RPMI7951 (cell line): ENCODE measurements at regions not wholly inside any gene's neighbourhood (a gene's known extent, or its start where the extent isn't known, plus 50 kb on each side); places are given as distances from the start of the nearest gene placed in this dataset.

Experiments
- DNase-seq: peaks from one replicate; pipeline ENCODE4 v3.0.0-alpha.2; 2012; ENCODE audit warnings: low read depth

DNA sequence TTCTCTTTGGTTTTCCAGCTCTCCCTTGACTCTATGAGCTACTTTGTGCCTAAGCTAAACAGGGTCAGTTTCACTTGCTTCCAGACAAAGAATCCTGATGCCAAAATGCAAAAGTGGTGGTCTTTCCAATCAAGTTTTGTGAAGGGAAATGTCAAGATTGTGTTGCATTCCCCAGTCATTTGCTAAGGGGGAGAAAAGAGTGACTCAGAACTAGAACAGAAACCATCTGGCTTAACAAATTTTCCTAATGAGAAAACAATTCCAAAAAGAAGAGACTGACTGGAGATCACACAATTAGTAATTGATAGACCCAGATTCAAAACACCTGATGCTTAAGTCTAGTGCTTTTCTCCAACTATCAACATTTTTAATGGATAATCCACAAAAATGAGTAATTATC is 235.1 kb upstream of the DIO2 start:
- no peak for DNase-seq

DNA sequence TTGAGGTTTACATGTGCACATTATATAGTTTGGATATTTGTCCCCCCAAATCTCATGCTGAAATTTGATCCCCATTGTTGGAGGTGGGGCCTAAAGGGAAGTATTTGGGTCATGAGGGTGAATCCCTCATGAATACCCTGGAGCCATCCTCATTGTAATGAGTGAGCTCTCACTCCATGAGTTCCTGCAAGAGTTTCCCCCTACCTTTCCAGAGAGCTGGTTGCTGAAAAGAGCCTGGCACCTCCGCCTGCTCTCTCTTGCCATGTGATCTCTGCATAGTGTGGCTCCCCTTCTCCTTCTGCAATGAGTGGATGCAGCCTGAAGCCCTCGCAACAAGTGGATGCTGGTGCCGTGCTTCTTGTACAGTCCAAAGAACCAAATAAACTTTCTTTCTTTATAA is 234.3 kb upstream of the DIO2 start:
- no peak for DNase-seq

DNA sequence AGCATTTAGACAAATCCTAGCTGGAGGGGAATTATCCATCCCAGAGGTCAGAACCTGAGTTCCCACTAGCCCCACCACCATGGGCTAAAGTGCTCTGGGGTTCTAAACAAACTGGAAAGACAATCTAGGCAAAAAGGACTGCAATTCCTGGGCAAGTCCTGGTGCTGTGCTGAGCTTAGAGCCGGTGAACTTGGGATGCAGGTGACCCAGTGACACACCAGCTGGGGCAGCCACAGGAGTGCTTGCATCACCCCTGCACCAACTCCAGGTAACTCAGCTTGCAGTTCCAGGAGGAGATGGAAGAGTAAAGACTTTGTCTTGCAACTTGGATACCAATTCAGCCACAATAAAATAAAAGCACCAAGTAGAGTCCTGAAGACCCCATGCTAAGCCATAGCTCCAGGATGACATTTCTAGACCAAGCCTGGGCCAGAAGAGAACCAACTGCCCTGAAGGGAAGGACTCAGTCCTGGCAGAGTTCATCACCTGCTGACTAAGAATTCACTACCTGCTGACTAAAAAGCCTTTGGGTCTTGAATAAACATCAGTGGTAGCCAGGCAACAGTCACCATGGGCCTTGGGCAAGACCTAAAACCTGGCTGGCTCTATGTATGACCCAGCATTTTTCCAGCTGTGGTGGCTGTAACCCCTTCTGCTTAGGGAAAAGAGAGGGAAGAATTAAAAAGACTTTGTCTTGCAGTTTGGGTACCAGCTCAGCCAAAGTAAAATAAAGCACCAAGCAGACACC is 223.4 kb upstream of the DIO2 start:
- peak; percentile 22 for DNase-seq

DNA sequence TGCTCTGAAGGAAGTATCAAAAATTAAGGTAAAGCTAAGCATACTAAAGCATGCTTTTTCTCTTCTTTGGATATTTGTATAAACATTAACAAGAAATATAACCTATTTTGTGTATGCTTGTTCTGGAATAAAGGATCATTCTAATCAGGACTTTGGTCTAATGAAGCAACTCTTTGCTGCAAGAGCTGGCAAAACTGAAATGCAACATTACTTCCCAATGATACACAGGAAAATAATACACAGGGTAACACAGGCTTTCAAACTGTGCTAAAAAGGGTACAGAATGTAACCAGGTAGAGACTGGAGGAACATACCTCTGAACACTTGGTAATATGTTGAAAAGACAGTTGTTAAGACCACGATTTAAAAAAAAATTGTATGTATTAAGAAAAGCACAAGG is 222.5 kb upstream of the DIO2 start:
- no peak for DNase-seq

DNA sequence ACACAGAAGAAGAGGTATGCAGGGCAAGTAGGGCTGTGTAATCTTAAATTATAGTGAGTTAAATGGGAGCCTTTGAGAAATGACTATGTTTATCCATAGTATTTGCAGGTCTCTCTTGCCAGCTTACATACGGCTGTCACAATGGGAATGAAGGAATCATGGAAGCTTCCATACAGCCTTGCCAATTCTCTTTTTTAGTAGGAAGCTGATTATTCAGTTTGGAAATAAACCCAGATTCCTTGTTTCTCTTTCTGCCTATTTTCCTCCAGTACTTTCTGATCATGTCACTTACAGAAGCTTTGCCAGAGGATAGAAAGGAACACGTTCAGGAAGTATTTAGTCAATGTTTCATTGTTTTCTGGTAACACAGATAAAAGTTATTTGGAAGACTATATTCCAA is 217.4 kb upstream of the DIO2 start:
- no peak for DNase-seq

DNA sequence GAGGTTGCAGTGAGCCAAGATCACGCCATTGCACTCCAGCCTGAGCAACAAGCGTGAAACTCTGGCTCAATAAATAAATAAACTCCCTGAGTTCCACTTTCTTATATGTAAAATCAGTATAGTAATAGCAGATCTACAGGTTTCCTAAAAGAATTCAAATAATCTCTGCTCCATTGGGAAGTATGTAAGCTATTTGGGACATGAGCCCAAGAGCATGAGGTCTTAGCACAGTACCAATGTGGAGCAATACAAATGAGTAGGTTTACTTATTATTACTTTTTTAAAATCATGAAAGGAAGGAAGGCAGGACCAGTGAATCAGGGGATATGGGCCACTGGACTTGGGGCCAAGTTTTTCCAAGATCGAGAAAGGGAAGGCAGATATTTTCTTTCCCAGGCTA is 216.9 kb upstream of the DIO2 start:
- no peak for DNase-seq

DNA sequence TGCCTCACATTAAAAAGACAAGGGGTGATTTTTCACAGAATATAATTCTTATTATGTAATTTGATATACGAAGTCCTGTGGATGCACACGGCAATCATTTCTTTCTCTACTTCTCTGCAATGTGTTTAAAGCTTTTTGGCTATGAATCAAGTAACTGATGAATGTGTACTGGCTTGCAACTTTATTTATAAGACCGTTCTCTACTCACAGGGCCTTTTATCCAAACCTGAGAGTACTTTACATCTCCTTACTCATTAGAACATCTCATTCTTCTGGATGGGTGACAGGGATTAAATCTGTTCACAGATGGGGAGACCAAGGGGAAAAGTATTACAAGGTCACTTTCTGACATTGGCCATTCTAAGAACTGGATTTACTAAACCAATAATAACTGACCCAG is 215.8 kb upstream of the DIO2 start:
- DNase-seq: no peak

DNA sequence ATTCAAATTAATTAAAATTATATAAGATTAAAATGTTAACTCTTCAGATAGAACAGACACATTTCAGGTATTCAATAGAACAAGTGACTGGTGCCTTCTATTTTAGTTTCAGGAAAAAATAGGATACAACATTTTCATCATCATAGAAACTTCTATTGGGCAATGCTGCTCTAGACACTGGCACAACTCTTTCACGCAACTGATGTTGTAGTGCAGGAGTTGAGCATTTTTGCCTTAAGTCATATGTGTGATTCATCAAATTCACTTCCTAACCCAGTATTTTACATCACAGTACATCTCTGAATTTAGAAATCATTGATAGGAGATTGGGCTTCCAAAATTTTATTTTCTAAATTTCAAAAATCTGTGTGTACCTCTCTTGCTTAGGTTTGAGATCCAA is 215.4 kb upstream of the DIO2 start:
- peak; percentile 29 for DNase-seq

DNA sequence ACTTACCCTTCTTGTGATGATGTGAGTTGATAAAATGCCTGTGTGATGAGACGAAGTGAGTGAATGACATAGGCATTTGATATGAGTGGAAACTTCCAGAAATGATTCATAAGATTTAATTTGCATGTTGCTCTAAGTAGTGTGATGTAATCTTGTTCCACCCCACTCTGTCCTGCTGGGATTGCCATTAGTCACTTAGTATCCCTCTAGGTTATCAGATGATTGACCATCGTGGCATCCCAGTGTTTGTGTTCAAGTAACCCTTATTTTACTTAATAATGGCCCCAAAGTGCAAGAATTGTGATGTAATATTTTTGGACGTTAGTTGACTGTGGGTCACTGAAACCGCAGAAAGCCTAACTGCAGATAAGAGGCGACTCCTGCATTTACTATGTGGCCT is 214.4 kb upstream of the DIO2 start:
- DNase-seq: peak; percentile 87

DNA sequence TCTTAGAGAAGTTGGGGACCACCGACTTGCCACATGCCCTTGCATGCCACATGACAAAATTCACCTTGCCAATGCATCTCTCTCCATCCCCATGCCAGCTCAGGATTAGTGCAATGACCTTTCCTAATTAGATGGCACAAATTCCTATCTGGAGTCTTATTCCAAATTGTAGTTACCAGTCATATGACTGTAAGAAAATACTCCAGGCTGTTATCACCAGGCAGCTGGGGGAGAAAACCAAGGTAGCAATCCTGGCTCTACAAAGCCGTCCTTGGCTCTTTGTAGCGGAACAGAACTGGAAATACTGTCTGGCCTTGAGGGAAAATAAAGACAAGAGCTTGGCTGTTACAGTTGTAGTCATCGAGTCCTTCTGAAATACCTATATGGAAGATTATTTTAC is 208.5 kb upstream of the DIO2 start:
- no peak for DNase-seq

DNA sequence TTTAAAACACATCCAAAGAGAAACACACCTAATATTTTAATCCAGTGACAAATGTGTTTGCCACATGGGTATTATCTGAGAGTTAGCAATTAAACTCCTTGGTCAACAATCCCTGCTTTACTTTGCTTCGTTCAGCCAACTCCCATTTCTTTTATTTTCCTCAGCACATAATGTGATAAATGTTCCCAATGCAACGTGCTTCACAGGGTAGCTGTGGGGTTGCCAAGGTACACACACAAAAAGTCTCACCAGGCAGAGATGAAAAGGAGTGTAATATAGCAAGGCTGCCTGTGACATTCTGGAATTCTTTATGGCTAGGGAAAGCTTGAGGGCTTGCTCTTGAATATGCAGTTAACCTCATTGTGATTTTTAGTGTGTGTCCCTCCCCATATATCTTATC is 208.0 kb upstream of the DIO2 start:
- no peak for DNase-seq

DNA sequence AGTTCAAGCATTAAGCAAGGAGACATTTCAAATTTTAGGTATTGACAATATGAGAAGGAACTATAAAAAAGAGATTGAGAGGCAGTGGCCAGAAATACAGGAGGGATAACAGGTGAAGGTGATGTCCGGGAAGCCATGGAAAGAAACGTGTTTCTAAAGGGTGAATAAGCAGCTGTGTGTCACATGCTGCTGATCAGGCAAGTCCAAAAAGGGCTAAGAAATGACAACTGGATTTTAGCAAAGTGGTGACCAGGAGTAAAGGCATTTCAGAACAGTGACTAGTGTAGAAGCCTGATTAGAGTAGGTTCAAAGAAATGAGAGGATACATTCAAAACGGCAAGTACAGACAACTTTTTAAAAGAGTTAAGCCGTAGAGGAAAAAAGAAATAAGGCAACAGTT is 204.3 kb upstream of the DIO2 start:
- no peak for DNase-seq

DNA sequence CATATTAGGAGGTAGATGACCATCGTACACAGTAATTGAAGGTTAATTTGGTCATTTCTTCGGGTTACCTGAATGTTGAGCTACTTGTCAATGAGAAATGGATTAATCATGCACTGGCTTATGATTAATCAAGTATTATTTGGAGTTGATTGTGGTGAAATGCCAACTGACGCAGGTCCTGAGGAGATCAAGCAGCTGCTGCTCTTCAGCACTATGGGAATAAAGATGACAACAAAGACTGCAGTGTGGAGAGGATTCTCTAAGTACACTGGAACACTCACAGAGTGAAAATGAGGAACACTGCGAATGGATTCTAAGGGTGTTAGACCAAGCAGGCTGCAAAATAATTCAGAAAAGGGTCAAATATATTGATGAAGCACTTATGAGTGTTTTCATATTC is 202.8 kb upstream of the DIO2 start:
- no peak for DNase-seq

DNA sequence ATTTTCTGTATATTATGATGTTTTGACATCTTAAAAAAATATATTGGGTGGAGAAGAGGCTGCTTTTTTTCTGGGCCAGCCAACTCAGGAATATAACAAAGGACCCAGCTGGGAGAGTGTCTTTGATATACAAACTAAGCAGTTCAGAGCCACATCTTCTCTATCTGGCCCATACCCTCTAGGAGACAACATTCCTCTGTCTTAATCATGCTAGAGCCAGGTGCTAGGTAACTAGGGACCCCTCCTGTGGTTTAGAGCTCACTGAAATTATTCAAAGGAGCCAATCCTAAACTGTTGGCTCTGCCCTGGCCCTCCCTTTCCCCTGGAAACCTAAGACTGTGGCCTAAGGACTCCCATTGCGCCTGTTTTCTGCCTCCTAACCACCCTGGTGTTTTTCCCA is 193.1 kb upstream of the DIO2 start:
- no peak for DNase-seq

DNA sequence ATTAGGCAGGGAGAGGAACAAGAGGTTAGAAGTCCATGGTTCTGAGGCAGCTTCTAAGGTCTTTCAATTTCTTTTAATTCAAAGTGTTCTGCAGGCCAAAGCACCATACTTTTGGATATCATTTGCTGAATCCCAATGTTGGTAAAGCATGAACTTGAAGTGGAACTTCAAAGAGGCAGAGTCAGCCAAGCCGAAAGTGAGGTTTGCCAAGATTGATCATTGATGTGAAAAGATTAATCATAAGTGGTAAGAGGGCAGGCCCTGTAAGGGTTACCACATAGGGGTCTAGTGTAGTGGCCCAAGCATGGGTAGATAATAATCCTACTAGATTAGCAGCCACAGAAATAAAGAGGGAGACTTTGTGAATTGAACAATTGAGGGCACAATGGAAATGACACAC is 191.7 kb upstream of the DIO2 start:
- DNase-seq: no peak

DNA sequence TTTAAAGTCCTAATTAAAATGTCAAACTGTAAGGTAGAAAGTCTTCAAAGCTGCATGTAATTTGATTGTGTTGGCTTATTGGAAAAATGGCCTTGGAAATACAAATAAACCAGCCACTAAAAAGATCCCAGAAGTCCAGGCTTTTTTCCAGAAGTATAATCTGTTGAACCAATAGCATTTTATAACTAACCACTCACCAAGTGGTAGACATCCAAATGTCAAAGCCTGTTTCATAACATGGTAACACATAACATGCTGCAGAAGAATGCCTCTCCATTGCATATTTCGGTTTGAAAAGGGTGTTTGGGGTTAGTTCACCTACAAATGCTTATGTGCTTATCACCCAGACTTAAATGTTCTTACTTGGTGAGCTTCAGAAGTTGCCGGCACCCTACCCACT is 183.7 kb upstream of the DIO2 start:
- DNase-seq: no peak

DNA sequence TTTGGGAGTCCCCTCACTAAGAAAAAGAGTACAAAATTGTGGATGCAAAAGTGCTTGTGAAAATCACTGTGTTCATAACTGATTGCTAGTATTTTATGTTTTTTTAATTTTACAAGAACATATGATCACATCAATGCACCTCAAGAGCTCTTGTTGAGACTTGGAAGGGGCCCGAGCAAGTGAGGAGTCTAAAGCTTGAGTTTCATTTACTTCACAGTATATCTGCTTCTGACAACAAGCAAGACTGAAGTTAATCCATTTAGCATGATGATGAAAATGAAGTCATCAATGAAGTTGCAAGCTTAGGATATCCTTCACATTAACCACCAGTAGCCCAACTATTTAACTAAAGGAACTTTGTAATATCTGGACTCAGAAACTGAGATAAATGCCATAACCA is 182.5 kb upstream of the DIO2 start:
- DNase-seq: no peak

DNA sequence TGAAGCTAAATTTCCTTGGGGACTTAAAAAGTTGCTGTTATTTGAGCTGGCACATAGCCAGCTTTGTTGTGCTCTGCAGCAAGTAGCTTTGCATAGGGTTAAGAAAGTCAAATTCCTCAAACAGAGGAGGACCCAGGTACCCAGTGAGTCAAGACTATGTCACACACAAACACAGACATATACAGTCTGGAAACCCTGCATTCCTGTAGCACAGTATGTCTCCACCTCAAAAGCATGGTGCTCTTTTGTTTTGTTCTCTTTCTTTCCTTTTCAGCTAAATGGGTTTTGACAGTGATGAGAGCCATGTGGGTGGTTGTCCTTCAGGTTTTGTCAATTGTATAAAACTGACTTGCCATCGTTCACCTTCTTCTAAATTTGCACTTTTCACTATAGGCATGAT is 179.6 kb upstream of the DIO2 start:
- DNase-seq: peak; percentile 53

DNA sequence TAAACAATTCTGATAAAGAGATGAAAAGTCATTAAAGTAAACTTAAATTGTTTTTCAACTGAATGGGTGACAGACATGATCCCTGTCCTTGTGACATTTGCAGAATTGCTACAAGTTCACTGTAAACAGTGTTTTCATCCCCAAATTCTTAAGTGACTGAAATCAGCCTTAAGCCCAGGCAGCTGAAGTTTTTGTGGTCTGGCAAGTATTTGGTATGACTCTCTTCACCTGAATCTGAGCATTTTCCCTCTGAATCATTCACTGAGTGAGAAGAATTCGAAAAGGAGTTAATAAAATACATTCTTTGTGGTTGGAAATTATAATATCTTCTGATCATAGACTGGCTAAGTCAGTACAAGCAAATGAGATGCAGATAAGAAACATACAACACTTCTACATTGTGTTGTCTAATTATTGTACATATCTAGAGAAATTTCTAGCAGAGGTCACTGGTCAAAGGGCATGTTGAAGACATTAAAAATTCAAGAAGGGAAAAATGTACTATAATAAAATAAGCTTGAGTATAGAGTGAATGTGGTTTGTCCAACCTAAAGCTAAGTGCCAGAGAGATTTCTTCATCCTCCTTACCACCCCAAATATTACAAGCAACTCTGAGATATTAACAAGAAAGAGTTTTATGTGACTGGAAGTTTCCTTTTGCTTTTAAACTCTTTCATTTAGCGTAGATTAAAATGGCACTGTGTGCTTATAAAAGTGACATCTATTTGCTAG is 177.8 kb upstream of the DIO2 start:
- peak; percentile 72 for DNase-seq

DNA sequence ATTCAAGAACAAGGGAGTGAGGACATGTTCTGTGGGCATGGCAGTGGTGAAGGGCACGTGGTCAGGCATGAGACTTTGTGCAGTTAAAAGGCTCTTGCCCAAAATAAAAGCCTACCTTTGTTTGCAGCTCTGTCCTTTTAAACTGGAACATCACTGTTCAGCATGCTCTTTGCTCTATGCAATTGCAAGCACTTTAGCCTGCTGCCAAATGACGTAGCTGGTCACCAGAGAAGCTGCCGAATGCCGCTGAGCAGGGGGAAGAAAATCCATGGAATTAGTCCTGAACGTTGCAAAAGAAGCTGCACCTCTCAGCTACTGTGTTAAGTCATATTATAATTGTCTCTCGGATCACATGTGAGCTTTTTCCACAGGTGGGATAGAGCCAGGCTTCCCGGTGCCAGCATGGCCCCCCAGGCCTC is 176.3 kb upstream of the DIO2 start:
- peak; percentile 8 for DNase-seq

DNA sequence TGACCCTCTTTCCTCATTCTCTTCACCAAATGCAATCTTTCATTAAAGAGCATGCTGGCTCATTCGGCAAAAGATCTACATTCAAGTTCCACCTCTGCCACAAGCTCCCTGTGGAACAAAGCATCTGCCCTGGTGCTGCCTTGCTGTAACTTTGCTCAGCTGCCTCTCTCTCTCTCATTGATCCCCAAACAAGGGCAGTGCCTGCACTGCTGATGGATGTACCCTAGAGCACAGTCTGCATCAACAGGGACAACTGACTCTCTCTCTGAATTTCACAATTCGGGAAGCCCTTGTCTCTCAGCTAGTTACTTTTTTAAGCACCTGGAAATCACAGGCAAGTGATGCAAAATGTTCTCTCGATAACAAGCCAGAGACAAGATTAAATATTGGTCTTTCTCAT is 174.0 kb upstream of the DIO2 start:
- no peak for DNase-seq

DNA sequence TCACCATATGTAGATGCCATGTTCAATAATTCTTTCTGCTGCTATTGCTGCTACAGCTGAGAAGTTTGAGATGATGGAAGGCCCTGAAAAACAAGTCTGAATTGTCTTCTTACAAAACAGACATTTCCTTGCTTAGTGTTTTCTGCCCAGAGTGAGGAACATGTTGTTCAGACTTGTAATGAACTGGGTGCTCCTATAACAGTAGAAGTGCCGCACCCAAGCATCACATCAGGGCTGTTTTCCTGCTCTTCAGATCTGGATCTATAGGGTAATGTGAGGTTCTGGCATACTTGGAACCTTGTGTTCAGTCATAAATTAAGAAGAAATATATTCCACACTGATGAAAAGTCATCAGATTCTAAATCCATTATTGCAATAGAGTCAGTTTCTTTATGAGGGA is 171.9 kb upstream of the DIO2 start:
- no peak for DNase-seq

DNA sequence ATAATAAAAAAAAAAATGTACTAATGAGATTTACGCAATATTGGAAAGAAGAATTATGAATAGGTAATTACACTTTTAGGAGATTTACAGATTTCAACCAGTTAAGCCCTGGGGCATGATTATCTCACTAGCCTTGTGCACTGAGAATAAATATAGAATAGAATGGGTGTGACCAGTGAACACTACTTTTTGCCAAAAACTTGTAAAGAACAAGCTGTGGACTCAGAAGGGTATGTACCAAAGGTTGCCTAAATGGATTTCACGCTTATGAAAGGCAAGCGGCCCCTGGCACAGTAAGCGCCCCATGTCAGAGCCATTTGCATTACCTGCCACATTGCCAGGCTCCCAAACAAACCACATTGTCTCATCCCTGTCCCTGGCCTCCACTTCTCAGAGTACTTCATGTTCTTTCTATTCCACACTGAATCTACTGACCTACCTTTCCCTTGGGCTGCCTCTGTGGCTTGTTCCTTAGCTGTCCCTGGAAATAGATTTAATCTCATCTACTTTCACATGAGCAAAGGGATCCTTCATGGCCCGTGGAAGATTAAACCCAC is 170.6 kb upstream of the DIO2 start:
- no peak for DNase-seq
